ENCODE measurements at regions not wholly inside any gene's neighbourhood (a gene's known extent, or its start where the extent isn't known, plus 50 kb on each side); places are given as distances from the start of the nearest gene placed in this dataset.

- intact Hi-C loops (cut with DNase I) = loop anchor here in 8 of 10 donors (1.0 to 10.0 kb wide), 9 partner anchors 654 to 842 kb away; no protein-coding TSS in a partner anchor
- DNase-seq (peak in 1 of 2 donors; percentile 47), ATAC-seq (peak in 3 of 8 donors; percentile 42 to 69 (median 55))
- no peaks in the 10 kb centered on the region for H3K36me3 ChIP-seq
- H3K27me3 ChIP-seq = peaks cover 0 to 22% (median 9%) of the 10 kb centered on the region in 7 donors
- no peak overlapping the region for H3K27ac ChIP-seq
- H3K4me1 ChIP-seq = no peaks in the 10 kb centered on the region
- 21 to 27% methylated on average over 2 of the region's 2 CpGs for WGBS, 2 donors
- TF ChIP-seq, protein P1, sequence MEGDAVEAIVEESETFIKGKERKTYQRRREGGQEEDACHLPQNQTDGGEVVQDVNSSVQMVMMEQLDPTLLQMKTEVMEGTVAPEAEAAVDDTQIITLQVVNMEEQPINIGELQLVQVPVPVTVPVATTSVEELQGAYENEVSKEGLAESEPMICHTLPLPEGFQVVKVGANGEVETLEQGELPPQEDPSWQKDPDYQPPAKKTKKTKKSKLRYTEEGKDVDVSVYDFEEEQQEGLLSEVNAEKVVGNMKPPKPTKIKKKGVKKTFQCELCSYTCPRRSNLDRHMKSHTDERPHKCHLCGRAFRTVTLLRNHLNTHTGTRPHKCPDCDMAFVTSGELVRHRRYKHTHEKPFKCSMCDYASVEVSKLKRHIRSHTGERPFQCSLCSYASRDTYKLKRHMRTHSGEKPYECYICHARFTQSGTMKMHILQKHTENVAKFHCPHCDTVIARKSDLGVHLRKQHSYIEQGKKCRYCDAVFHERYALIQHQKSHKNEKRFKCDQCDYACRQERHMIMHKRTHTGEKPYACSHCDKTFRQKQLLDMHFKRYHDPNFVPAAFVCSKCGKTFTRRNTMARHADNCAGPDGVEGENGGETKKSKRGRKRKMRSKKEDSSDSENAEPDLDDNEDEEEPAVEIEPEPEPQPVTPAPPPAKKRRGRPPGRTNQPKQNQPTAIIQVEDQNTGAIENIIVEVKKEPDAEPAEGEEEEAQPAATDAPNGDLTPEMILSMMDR (IDR thresholded peaks at IDR 0.05) = peak; percentile 35 to 79 (median 71)
- no peaks in the 10 kb centered on the region for H3K9me3 ChIP-seq
- H3K4me3 ChIP-seq = no peak overlapping the region
Observed at GRCh38 chr13:78978381-78978998, 319.5 kb upstream of the OBI1 start.

DNA sequence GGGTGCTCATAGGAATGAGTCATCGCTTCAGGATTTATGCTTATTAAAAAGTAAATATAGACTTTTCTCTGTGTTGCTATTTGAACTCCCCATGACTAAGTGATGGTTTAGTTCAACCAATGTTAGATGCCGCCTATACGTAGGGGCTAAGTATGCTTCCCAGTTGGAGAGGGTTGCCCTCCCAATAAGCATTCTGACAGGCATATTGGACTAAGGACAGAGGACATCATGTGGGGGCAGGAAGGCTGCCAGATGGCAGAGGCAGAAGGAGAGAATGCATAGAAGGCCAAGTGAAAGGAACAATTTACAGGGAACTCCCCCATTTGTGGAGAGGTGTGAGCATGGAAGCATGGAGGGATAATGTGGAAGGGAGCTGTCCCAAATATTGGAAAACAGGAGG, 318.4 kb upstream of the OBI1 start:
- TF ChIP-seq, protein P1 (IDR thresholded peaks at IDR 0.05) = no peak
- Histone ChIP-seq H3K9me3 (no peaks in the 10 kb centered on the region), H3K36me3 (no peaks in the 10 kb centered on the region), H3K27me3 (peaks cover 0 to 19% (median 6%) of the 10 kb centered on the region in 7 donors), H3K4me1 (no peaks in the 10 kb centered on the region), H3K4me3 (no peak overlapping the region), H3K27ac (no peak overlapping the region)
- intact Hi-C loops (cut with DNase I) = loop anchor here in 7 of 10 donors (5.0 to 10.0 kb wide), 6 partner anchors 653 to 840 kb away; no protein-coding TSS in a partner anchor
- 87 to 98% methylated on average over 3 of the region's 3 CpGs for WGBS, 2 donors
- no peak for ATAC-seq
- DNase-seq = no peak

- intact Hi-C loops (cut with DNase I) = loop anchor here in 7 of 10 donors (5.0 to 10.0 kb wide), 6 partner anchors 652 to 839 kb away; no protein-coding TSS in a partner anchor
- 84 to 88% methylated on average over 5 of the region's 5 CpGs for WGBS, 2 donors
- no peaks in the 10 kb centered on the region for H3K4me1 ChIP-seq
- H3K9me3 ChIP-seq = no peaks in the 10 kb centered on the region
- no peak overlapping the region for H3K27ac ChIP-seq
- no peak overlapping the region for H3K4me3 ChIP-seq
- TF ChIP-seq, protein P1 (IDR thresholded peaks at IDR 0.05) = no peak
- no peaks in the 10 kb centered on the region for H3K36me3 ChIP-seq
- DNase-seq (no peak), ATAC-seq (no peak)
- H3K27me3 ChIP-seq = peaks cover 0 to 19% (median 6%) of the 10 kb centered on the region in 7 donors
Observed at GRCh38 chr13:78976696-78977095, 317.7 kb upstream of the OBI1 start.

DNA sequence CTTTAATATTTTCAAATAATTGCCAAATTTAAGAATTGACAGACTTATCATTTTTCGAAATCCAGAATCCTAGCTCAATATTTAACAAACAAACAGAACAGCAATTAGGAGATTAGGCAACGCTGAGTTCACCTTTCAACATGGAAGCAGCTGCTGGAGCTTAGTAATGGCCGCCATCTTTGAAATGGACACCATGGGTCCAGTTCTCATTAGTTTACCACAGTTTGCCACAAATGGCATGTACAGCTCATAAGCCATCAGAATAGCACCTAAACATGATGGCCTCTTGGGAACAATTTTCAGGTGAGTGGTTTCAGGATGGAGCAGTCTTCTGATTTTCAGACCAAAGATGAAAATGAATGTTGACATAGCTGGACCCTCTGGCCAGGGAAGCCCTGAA, 313.6 kb upstream of the OBI1 start:
- intact Hi-C loops (cut with DNase I) = loop anchor here in 3 of 10 donors (10.0 kb wide), 3 partner anchors 648 to 728 kb away; no protein-coding TSS in a partner anchor
- TF ChIP-seq, protein P1 (IDR thresholded peaks at IDR 0.05) = no peak
- no peak overlapping the region for H3K27ac ChIP-seq

More for the DNA sequence above, 313.6 kb upstream of the OBI1 start:
- Histone ChIP-seq H3K9me3 (no peaks in the 10 kb centered on the region), H3K4me1 (no peaks in the 10 kb centered on the region), H3K27me3 (peaks cover 0 to 17% (median 6%) of the 10 kb centered on the region in 7 donors), H3K36me3 (no peaks in the 10 kb centered on the region), H3K4me3 (no peak overlapping the region)
- DNase-seq (no peak), ATAC-seq (no peak)
- 83 to 85% methylated on average over 3 of the region's 3 CpGs for WGBS, 2 donors
